Brain microvascular endothelial cell (primary cell): ENCODE measurements at regions not wholly inside any gene's neighbourhood (a gene's known extent, or its start where the extent isn't known, plus 50 kb on each side); places are given as distances from the start of the nearest gene placed in this dataset.

Source experiments
- DNase-seq: peaks from one replicate; pipeline ENCODE4 v3.0.0-alpha.2; 2020
- H3K27ac ChIP-seq: fragments of 250-450 bp; sonication (Bioruptor Pico); 2 replicates; pipeline ENCODE4 v1.5.1; 2020; ENCODE audit warnings: mild to moderate bottlenecking, moderate library complexity
- H3K27me3 ChIP-seq: fragments of 250-450 bp; sonication (Bioruptor Pico); replicated peaks from 2 replicates; pipeline ENCODE4 v1.5.1; 2020; ENCODE audit warnings: mild to moderate bottlenecking
- H3K36me3 ChIP-seq: fragments of 250-450 bp; sonication (Bioruptor Pico); replicated peaks from 2 replicates; pipeline ENCODE4 v1.5.1; 2020; ENCODE audit warnings: mild to moderate bottlenecking
- H3K4me3 ChIP-seq: 2 replicates; pipeline ENCODE4 v1.5.1; 2011; ENCODE audit warnings: low read depth, mild to moderate bottlenecking, control low read depth, low read length, moderate library complexity
- in situ Hi-C: cut with HindIII; loops from 2 replicates; pipeline ENCODE4 v1.10.0; 2017; ENCODE audit warnings: low sequenced_read_pairs, low pct_ligation_motif_present
- TF ChIP-seq, protein P1 (sequence below): IDR thresholded peaks from 2 replicates; pipeline ENCODE4 v1.5.1; 2011; ENCODE audit warnings: low read depth, mild to moderate bottlenecking, moderate library complexity, low read length, control low read depth, inconsistent platforms; ENCODE audit errors: missing control alignments

DNA sequence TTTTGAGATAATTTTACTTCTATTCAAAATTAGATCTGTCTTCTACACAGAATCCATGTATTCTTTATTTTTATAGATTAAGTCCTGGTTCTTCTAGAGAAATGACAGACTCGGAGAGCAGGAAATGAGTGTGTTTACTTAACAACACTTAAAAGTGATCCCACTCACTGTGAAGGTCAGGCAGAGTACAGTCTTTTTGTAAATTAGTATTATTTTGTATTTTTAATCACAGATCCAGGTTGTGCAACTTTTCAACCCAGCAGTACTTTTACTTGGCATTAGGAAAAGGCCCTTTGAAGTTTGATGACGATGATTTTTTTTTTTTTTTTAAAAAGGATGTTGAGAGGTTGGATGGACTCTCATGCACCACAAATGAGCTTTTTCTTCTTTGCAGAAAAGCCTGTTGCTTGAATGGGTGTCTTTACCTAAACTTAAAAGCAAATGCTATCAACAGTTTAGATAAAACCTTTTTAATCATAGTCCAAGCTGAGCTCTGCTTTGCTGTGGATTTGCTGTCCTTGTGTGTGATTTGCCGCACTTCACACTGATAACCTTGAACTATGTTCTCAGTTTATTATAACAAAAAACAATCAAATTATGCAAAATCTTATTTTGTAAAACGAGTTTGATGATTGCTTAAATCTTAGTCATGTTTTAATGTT is 114.1 kb downstream of the MXRA5 start:
- DNase-seq: no peak

GRCh38 chrX:3231766-3232165 is 114.7 kb downstream of the MXRA5 start:
- no peak overlapping the region for H3K4me3 ChIP-seq
- DNase-seq: peak; percentile 2
- H3K36me3 ChIP-seq: no peaks in the 10 kb centered on the region
- H3K27me3 ChIP-seq: no peaks in the 10 kb centered on the region
- TF ChIP-seq, protein P1, sequence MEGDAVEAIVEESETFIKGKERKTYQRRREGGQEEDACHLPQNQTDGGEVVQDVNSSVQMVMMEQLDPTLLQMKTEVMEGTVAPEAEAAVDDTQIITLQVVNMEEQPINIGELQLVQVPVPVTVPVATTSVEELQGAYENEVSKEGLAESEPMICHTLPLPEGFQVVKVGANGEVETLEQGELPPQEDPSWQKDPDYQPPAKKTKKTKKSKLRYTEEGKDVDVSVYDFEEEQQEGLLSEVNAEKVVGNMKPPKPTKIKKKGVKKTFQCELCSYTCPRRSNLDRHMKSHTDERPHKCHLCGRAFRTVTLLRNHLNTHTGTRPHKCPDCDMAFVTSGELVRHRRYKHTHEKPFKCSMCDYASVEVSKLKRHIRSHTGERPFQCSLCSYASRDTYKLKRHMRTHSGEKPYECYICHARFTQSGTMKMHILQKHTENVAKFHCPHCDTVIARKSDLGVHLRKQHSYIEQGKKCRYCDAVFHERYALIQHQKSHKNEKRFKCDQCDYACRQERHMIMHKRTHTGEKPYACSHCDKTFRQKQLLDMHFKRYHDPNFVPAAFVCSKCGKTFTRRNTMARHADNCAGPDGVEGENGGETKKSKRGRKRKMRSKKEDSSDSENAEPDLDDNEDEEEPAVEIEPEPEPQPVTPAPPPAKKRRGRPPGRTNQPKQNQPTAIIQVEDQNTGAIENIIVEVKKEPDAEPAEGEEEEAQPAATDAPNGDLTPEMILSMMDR: no peak
- in situ Hi-C loops: no loop called here
- no peak overlapping the region for H3K27ac ChIP-seq

More for the DNA sequence above, 114.1 kb downstream of the MXRA5 start:
- no peak overlapping the region for H3K4me3 ChIP-seq
- TF ChIP-seq, protein P1: no peak
- in situ Hi-C loops: no loop called here
- H3K27ac ChIP-seq: no peak overlapping the region
- no peaks in the 10 kb centered on the region for H3K36me3 ChIP-seq
- no peaks in the 10 kb centered on the region for H3K27me3 ChIP-seq

DNA sequence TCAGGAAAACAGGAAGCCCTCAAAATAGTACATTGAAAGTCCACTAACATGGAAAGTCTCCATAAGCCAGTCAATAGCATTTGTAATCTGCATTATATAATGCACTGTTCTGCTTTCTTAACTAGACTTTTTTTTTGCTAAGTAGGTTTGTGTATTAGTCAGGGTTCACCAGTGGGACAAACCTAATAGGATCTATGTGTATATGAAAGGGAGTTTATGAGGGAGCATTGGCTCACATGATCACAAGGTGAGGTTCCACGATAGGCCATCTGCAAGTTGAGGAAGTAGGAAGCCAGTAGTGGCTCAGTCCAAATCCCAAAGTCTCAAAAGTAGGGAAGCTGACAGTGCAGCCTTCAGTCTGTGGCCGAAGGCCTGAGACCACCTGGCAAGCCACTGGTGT is 116.0 kb downstream of the MXRA5 start:
- no peak overlapping the region for H3K27ac ChIP-seq
- H3K4me3 ChIP-seq: no peak overlapping the region
- TF ChIP-seq, protein P1: no peak
- in situ Hi-C loops: no loop called here
- no peak for DNase-seq
- H3K27me3 ChIP-seq: no peaks in the 10 kb centered on the region
- H3K36me3 ChIP-seq: no peaks in the 10 kb centered on the region

DNA sequence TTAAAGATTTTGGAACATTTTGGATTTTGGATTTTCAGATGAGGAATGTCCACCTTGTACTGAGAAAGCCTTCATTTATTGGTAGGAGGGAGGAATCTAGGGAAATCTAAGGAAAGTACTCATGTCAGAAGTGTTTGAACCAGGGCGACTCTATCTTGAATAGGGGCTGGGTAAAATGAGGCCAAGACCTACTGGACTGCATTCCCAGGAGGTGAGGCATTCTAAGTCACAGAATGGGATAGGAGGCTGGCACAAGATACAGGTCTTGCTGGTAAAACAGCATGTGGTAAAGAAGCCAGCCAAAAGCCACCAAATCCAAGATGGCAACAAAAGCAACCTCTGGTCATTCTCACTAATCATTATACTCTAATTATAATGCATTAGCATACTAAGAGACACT is 118.9 kb downstream of the MXRA5 start:
- no peaks in the 10 kb centered on the region for H3K27me3 ChIP-seq
- DNase-seq: no peak
- H3K27ac ChIP-seq: no peak overlapping the region
- in situ Hi-C loops: no loop called here
- TF ChIP-seq, protein P1: no peak
- H3K36me3 ChIP-seq: no peaks in the 10 kb centered on the region
- H3K4me3 ChIP-seq: no peak overlapping the region

DNA sequence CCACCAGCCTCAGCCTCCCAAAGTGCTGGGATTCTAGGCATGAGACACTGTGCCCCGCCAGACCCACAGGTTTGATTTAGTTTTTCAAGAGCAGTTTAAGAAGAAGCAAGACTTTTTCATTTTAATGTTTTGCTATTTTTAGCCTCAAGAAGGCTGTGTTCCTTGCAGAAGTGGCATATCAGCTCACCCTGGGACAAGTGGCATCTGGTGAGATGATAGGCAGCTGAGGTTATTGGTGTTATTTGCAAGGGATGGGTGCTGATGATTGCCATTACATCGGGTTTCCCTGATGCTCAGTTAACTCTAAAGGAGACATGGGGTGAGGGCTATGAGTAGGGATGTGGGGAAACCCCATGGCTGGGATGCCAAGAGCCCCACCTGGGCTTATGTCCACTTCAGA is 120.4 kb downstream of the MXRA5 start:
- no peak for DNase-seq
- Histone ChIP-seq H3K4me3 (no peak overlapping the region), H3K36me3 (no peaks in the 10 kb centered on the region), H3K27me3 (no peaks in the 10 kb centered on the region), H3K27ac (no peak overlapping the region)
- TF ChIP-seq, protein P1: no peak
- in situ Hi-C loops: no loop called here

DNA sequence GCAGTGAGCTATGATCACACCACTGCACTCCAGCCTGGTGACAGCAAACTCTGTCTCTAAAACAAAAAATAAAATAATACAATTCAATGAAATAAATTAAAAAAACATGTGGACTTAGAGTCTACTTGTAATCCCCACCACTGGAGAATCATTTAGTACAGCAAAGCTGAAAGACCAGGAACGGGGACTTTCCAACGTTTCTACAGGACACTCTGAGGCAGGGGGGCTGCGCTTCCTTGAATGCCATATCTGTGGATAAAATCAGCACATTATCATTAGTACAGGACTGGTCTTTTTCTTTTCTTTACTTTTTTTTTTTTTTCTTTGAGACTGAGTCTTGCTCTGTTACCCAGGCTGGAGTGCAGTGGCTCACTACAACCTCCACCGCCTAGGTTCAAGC is 124.8 kb downstream of the MXRA5 start:
- Histone ChIP-seq H3K4me3 (no peak overlapping the region), H3K27me3 (no peaks in the 10 kb centered on the region), H3K27ac (no peak overlapping the region), H3K36me3 (no peaks in the 10 kb centered on the region)
- TF ChIP-seq, protein P1: no peak
- no peak for DNase-seq
- in situ Hi-C loops: no loop called here
